ENCODE measurements at regions not wholly inside any gene's neighbourhood (a gene's known extent, or its start where the extent isn't known, plus 50 kb on each side); places are given as distances from the start of the nearest gene placed in this dataset.

DNA sequence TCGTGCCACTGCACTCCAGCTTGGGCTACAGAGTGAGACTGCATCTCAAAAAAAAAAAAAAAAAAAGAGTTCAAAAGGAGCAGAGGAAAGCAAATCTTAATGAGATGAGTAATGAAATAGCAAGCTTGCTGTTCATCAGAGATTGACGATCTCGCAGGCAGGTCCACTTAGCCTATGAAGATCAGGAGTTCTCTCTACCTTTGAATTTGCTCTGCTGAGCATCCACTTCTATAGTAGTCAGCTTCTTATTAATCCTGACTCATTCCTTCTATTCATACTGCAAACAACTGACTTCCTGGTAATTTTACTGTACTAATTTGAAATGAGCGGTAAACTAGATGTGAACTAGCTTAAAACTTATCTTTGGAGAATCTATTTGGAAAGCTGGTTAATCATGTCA, 1014.6 kb downstream of the GATA3 start:
- Mint-ChIP-seq H3K27me3 (ENCODE audit: unreplicated experiment) (no peaks in the 10 kb centered on the region), H3K27ac (ENCODE audit: unreplicated experiment) (no peak overlapping the region), H3K36me3 (ENCODE audit: unreplicated experiment) (no peaks in the 10 kb centered on the region), H3K4me3 (ENCODE audit: unreplicated experiment) (no peak overlapping the region), H3K9me3 (ENCODE audit: unreplicated experiment) (no peaks in the 10 kb centered on the region), H3K4me1 (ENCODE audit: low read depth, unreplicated experiment) (no peaks in the 10 kb centered on the region)
- TF ChIP-seq, protein P1, sequence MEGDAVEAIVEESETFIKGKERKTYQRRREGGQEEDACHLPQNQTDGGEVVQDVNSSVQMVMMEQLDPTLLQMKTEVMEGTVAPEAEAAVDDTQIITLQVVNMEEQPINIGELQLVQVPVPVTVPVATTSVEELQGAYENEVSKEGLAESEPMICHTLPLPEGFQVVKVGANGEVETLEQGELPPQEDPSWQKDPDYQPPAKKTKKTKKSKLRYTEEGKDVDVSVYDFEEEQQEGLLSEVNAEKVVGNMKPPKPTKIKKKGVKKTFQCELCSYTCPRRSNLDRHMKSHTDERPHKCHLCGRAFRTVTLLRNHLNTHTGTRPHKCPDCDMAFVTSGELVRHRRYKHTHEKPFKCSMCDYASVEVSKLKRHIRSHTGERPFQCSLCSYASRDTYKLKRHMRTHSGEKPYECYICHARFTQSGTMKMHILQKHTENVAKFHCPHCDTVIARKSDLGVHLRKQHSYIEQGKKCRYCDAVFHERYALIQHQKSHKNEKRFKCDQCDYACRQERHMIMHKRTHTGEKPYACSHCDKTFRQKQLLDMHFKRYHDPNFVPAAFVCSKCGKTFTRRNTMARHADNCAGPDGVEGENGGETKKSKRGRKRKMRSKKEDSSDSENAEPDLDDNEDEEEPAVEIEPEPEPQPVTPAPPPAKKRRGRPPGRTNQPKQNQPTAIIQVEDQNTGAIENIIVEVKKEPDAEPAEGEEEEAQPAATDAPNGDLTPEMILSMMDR (IDR thresholded peaks at IDR 0.05; ENCODE audit: partially characterized antibody, unreplicated experiment), result no peak
- no peak for DNase-seq

DNA sequence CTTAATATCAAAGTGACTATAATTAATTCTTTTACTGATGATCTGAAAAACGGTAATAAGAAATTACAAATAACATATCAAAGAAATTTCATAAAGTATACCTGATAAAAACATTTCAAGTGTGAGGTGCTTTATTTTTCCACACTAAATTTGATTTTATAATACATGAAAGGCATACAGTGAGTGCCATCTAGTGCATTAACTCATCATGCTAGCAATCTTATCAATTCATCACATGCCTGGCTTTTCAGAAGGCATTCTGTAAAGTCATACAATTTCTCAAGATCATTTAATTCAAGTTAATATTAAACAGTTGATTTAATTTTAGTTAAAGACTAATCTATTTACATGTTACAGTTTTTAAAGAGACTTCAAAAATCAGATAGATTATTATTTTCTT, 1020.9 kb downstream of the GATA3 start:
- Mint-ChIP-seq H3K27ac (ENCODE audit: unreplicated experiment) (no peak overlapping the region), H3K9me3 (ENCODE audit: unreplicated experiment) (no peaks in the 10 kb centered on the region), H3K4me3 (ENCODE audit: unreplicated experiment) (no peak overlapping the region), H3K27me3 (ENCODE audit: unreplicated experiment) (peaks cover 2% of the 10 kb centered on the region), H3K36me3 (ENCODE audit: unreplicated experiment) (no peaks in the 10 kb centered on the region), H3K4me1 (ENCODE audit: low read depth, unreplicated experiment) (no peaks in the 10 kb centered on the region)
- DNase-seq, result no peak
- TF ChIP-seq, protein P1 (IDR thresholded peaks at IDR 0.05; ENCODE audit: partially characterized antibody, unreplicated experiment), result no peak

DNA sequence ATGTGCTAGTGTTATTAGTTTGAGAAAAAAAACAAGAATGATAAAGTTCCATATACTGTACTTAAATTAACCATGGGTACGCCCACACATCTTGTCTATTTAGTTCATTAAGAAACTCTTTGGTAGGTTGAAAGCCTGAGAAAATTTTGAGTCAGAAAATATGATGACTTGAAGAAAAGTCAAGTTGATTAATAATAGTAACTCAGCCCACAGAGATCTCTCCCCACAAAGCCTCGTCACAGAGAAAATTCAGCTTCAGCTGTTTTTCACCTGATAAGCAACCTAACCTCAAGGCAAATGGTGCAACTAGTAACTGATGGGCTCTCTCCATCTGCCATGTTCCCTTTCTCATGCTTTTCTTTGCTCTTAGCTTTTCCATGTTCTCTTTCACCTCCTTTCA, 1021.6 kb downstream of the GATA3 start:
- Mint-ChIP-seq H3K27me3 (ENCODE audit: unreplicated experiment) (peaks cover 2% of the 10 kb centered on the region), H3K4me3 (ENCODE audit: unreplicated experiment) (no peak overlapping the region), H3K36me3 (ENCODE audit: unreplicated experiment) (no peaks in the 10 kb centered on the region), H3K4me1 (ENCODE audit: low read depth, unreplicated experiment) (no peaks in the 10 kb centered on the region), H3K27ac (ENCODE audit: unreplicated experiment) (no peak overlapping the region), H3K9me3 (ENCODE audit: unreplicated experiment) (no peaks in the 10 kb centered on the region)
- TF ChIP-seq, protein P1 (IDR thresholded peaks at IDR 0.05; ENCODE audit: partially characterized antibody, unreplicated experiment), result no peak
- DNase-seq, result no peak

DNA sequence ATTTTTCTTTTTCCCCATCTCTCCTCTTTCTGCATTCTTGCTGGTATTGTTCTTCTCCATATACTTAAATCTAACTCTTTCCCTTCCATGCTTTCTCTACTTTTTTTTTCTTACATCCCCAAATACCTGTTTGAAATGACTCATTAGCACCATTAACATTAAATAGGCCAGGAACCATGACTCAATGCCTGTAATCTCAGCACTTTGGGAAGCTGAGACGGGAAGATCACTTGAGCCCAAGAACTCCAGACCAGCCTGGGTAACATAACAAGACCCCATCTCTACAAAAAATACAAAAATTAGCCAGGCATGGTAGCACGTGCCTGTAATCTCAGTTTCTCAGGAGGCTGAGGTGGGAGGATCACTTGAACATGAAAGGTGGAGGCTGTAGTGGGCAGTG, 1026.8 kb downstream of the GATA3 start:
- Mint-ChIP-seq H3K4me1 (ENCODE audit: low read depth, unreplicated experiment) (no peaks in the 10 kb centered on the region), H3K27me3 (ENCODE audit: unreplicated experiment) (peaks cover 3% of the 10 kb centered on the region), H3K36me3 (ENCODE audit: unreplicated experiment) (no peaks in the 10 kb centered on the region), H3K4me3 (ENCODE audit: unreplicated experiment) (no peak overlapping the region), H3K27ac (ENCODE audit: unreplicated experiment) (no peak overlapping the region), H3K9me3 (ENCODE audit: unreplicated experiment) (no peaks in the 10 kb centered on the region)
- TF ChIP-seq, protein P1 (IDR thresholded peaks at IDR 0.05; ENCODE audit: partially characterized antibody, unreplicated experiment), result no peak
- DNase-seq, result no peak

DNA sequence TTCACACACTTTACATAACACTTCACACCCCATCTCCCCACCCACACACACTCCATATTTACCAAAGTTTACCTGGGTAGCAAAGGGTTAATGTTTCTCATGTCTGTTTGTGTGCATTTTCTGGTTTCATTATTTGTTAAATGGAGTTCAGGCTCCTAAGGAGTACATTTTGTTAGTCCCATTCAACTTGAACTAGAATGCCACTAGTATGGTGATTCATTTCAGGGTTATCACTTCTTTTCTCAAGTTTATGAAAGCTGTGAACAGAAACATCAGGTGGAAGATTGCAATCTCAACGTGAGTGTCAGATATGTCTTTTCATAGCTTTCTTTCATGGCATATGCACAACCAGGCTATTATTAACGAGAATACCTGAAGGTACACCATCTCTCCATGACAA, 1027.5 kb downstream of the GATA3 start:
- Mint-ChIP-seq H3K36me3 (ENCODE audit: unreplicated experiment) (no peaks in the 10 kb centered on the region), H3K27ac (ENCODE audit: unreplicated experiment) (no peak overlapping the region), H3K4me3 (ENCODE audit: unreplicated experiment) (no peak overlapping the region), H3K27me3 (ENCODE audit: unreplicated experiment) (peaks cover 2% of the 10 kb centered on the region), H3K4me1 (ENCODE audit: low read depth, unreplicated experiment) (no peaks in the 10 kb centered on the region), H3K9me3 (ENCODE audit: unreplicated experiment) (no peaks in the 10 kb centered on the region)
- TF ChIP-seq, protein P1 (IDR thresholded peaks at IDR 0.05; ENCODE audit: partially characterized antibody, unreplicated experiment), result no peak
- DNase-seq, result no peak
